ENCODE measurements at regions not wholly inside any gene's neighbourhood (a gene's known extent, or its start where the extent isn't known, plus 50 kb on each side); places are given as distances from the start of the nearest gene placed in this dataset.

- H3K27ac ChIP-seq: no peak overlapping the region
- TF ChIP-seq EP300 (IDR thresholded peaks at IDR 0.05) (no peak), POLR2A (IDR thresholded peaks at IDR 0.05) (no peak), CTCF (IDR thresholded peaks at IDR 0.05) (no peak)
- 49 to 56% (median 54%) methylated on average over 6 of the region's 6 CpGs for WGBS, 3 donors
- intact Hi-C loops (cut with DNase I): no loop called here
- H3K27me3 ChIP-seq: no peaks in the 10 kb centered on the region
- no peaks in the 10 kb centered on the region for H3K4me1 ChIP-seq (ENCODE audit: insufficient read depth)
- no peaks in the 10 kb centered on the region for H3K36me3 ChIP-seq
- H3K4me3 ChIP-seq: no peak overlapping the region
- DNase-seq: no peak
- no peaks in the 10 kb centered on the region for H3K9me3 ChIP-seq
These were observed 281.3 kb upstream of the ARRDC4 start for GRCh38 chr15:97679106-97679688.

DNA sequence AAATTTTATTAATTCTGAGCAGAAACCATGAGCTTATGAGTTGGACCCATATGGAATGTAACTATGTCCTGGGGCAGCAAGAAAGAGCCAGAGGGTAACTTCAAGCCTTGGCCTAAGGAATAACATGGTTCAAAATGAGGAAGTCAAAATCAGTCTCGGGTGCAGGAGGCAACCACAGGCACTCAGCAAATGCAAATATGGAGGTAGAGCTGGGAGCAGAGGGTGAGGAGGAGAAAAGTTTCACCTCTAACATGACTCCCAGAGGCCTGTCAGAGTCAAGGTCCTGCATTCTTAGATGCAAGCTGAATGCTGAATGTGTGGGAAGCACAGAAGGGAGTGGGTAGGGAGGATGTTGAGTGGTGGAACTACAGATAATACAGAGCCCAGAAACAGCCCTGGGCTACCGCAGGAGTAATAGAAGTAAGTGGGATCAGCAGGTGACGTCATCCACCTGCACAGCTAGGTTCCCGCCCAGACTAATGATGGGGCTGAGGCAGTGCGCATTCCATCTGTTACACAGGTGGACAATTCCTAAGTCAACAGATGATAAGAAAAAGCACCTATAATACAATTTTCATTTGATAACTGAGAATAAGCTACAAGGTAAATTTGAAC lies 279.8 kb upstream of the ARRDC4 start:
- no peaks in the 10 kb centered on the region for H3K27me3 ChIP-seq
- intact Hi-C loops (cut with DNase I): no loop called here
- H3K36me3 ChIP-seq: no peaks in the 10 kb centered on the region
- H3K4me1 ChIP-seq (ENCODE audit: insufficient read depth): no peaks in the 10 kb centered on the region
- H3K9me3 ChIP-seq: no peaks in the 10 kb centered on the region
- no peak overlapping the region for H3K27ac ChIP-seq
- no peak overlapping the region for H3K4me3 ChIP-seq
- WGBS, 3 donors: 47 to 62% (median 49%) methylated on average over 5 of the region's 5 CpGs
- no peak for DNase-seq
- TF ChIP-seq EP300 (IDR thresholded peaks at IDR 0.05): no peak
- TF ChIP-seq POLR2A (IDR thresholded peaks at IDR 0.05): no peak
- TF ChIP-seq CTCF (IDR thresholded peaks at IDR 0.05): no peak

DNA sequence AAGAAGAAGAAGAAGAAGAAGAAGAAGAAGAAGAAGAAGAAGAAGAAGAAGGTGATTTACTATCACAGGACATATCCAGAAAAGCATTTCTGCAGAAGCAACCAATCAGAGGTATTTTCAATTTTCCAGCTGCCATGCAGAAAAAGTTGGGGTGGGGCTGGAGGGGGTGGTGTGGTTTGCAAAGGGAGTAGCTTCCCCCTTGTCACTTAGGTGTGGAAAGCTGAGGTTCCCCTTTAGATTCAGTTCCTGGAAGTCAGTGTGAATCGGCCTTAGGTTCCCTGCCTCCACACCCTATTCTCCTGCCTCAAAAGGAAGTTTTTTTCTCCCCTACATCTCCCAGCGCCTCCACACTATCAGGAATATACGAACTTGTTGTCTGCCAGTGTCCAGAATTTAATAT lies 276.7 kb upstream of the ARRDC4 start:
- no peak for DNase-seq
- no peak overlapping the region for H3K4me3 ChIP-seq
- H3K27ac ChIP-seq: no peak overlapping the region
- 54 to 57% (median 56%) methylated on average over 3 of the region's 3 CpGs for WGBS, 3 donors
- H3K27me3 ChIP-seq: no peaks in the 10 kb centered on the region
- no peaks in the 10 kb centered on the region for H3K36me3 ChIP-seq
- TF ChIP-seq POLR2A (IDR thresholded peaks at IDR 0.05) (no peak), EP300 (IDR thresholded peaks at IDR 0.05) (no peak), CTCF (IDR thresholded peaks at IDR 0.05) (no peak)
- no peaks in the 10 kb centered on the region for H3K9me3 ChIP-seq
- intact Hi-C loops (cut with DNase I): no loop called here
- no peaks in the 10 kb centered on the region for H3K4me1 ChIP-seq (ENCODE audit: insufficient read depth)

DNA sequence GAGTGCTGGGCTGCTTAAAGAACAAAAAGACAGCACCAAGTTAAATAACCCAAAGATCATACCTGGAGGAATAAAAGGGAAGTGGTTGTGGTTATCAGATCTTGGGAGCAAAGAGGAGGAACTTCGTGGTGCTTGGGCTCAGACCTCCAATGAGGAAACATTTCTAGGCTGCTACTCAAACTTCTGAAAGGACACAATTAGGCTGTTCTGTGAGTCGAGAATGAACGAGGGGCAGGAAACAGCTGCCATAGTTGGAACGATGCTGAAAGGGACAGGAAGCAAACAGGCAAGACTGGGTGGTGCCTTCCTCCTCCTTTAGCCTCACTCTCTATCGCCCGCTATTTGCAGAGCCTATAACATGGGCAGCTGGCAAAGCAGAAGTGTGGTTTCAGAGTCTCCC lies 276.3 kb upstream of the ARRDC4 start:
- H3K27me3 ChIP-seq: no peaks in the 10 kb centered on the region
- H3K4me1 ChIP-seq (ENCODE audit: insufficient read depth): no peaks in the 10 kb centered on the region
- H3K4me3 ChIP-seq: no peak overlapping the region
- H3K9me3 ChIP-seq: no peaks in the 10 kb centered on the region
- 59 to 67% (median 62%) methylated on average over 6 of the region's 6 CpGs for WGBS, 3 donors
- no peak for DNase-seq
- no peaks in the 10 kb centered on the region for H3K36me3 ChIP-seq
- intact Hi-C loops (cut with DNase I): no loop called here
- no peak overlapping the region for H3K27ac ChIP-seq
- no peak for TF ChIP-seq POLR2A (IDR thresholded peaks at IDR 0.05)

DNA sequence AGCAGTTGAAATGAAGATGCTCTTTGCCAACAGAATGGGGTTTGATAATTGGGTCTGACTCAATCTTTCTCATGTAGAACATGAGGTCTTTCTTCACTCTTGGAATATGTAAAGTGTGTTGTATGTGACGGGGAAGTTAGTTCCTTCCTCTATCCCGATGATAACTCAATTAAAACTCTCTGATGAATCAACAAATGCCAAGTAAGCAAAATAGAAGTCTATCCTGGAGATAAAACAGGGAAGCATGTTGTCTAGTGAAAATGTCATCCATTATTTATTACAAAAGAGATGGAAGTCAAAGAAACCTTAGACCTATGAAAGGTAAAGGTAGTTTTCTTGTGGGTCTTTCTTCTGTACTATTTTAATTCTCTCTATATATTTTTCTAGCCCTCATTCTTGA lies 274.2 kb upstream of the ARRDC4 start:
- Histone ChIP-seq H3K4me1 (ENCODE audit: insufficient read depth) (no peaks in the 10 kb centered on the region), H3K9me3 (no peaks in the 10 kb centered on the region), H3K27ac (no peak overlapping the region), H3K4me3 (no peak overlapping the region), H3K36me3 (no peaks in the 10 kb centered on the region), H3K27me3 (no peaks in the 10 kb centered on the region)
- no peak for TF ChIP-seq POLR2A (IDR thresholded peaks at IDR 0.05)
- TF ChIP-seq CTCF (IDR thresholded peaks at IDR 0.05): no peak
- no peak for TF ChIP-seq EP300 (IDR thresholded peaks at IDR 0.05)
- intact Hi-C loops (cut with DNase I): no loop called here
- no peak for DNase-seq
- WGBS, 3 donors: 81 to 88% (median 82%) methylated on average over 2 of the region's 2 CpGs

All from ovary (tissue), 7 donors.